A549 (cell line): ENCODE measurements at regions not wholly inside any gene's neighbourhood (a gene's known extent, or its start where the extent isn't known, plus 50 kb on each side); places are given as distances from the start of the nearest gene placed in this dataset.

Source experiments
- ATAC-seq, 2 experiments: fragments of 200-7000 bp in 1 of 2; fragments of >200 bp in 1 of 2; cut with Nextera tagmentation in 1 of 2; cut with Tn5 transposase in 1 of 2; 3 replicates each; pipeline versions ENCODE4 v1.8.0 to v1.9.1; 2018 to 2020; ENCODE audit warnings: mild to moderate bottlenecking in 1 of 2, moderate library complexity in 1 of 2
- CTCF ChIA-PET: fragments of 300-600 bp; sonication (Branson Sonifier 250); formaldehyde crosslinking; extraction: SDS; loops from one replicate; lab custom pipeline; 2021; ENCODE audit warnings: antibody characterized with exemption, inconsistent platforms; lab: Yijun Ruan, JAX
- POLR2A ChIA-PET: fragments of 350-600 bp; formaldehyde crosslinking; extraction: SDS; loops from one replicate; lab custom pipeline; 2021; ENCODE audit warnings: antibody characterized with exemption, inconsistent platforms; lab: Yijun Ruan, JAX
- DNase-seq, 2 experiments: peaks; one replicate each; pipeline versions ENCODE4 v3.0.0 to v3.0.0-alpha.2; 2011 to 2016; ENCODE audit warnings: low read depth in 1 of 2, low spot score in 1 of 2
- FAIRE-seq: peaks from 2 replicates; lab custom pipeline; 2011; peaks lifted over from hg19 to GRCh38; lab: Jason Lieb, UNC
- H3K27ac ChIP-seq, 2 experiments: fragments of >200 bp; sonication (Bioruptor Twin); formaldehyde crosslinking; 3 replicates each; pipeline ENCODE4 v1.5.1; 2016 to 2017
- H3K4me1 ChIP-seq: fragments of >200 bp; sonication (Bioruptor Twin); formaldehyde crosslinking; 3 replicates; pipeline ENCODE4 v1.6.1; 2016
- H3K4me2 ChIP-seq: fragments of >200 bp; sonication (Bioruptor Twin); formaldehyde crosslinking; 3 replicates; pipeline ENCODE4 v1.6.1; 2016
- H3K4me3 ChIP-seq: fragments of >200 bp; sonication (Bioruptor Twin); formaldehyde crosslinking; 3 replicates; pipeline ENCODE4 v1.5.1; 2016
- H3K9me3 ChIP-seq: fragments of >200 bp; sonication (Bioruptor Twin); formaldehyde crosslinking; 3 replicates; pipeline ENCODE4 v1.6.1; 2016
- BCL3 ChIP-seq: fragments of >200 bp; sonication (Bioruptor Twin); formaldehyde crosslinking; IDR thresholded peaks from 3 replicates; pipeline ENCODE4 v1.6.1; 2016
- CEBPB ChIP-seq, 2 experiments: fragments of >200 bp in 1 of 2; sonication (Bioruptor Twin) in 1 of 2; formaldehyde crosslinking in 1 of 2; IDR thresholded peaks; 2 replicates each; pipeline ENCODE4 v1.6.1; 2012 to 2016
- CHD4 ChIP-seq: fragments of 200-600 bp; sonication (generic); IDR thresholded peaks from 2 replicates; pipeline ENCODE4 v1.6.1; 2016; ENCODE audit warnings: antibody characterized with exemption, mild to moderate bottlenecking, borderline replicate concordance
- CTCF ChIP-seq: fragments of >200 bp; sonication (Bioruptor Twin); formaldehyde crosslinking; IDR thresholded peaks from 3 replicates; pipeline ENCODE4 v1.5.1; 2016
- ELK1 ChIP-seq: fragments of 150-350 bp; IDR thresholded peaks from 2 replicates; pipeline ENCODE4 v1.6.1; 2014; ENCODE audit warnings: low read depth, mild to moderate bottlenecking, low read length
- ESRRA ChIP-seq: fragments of 150-350 bp; IDR thresholded peaks from 2 replicates; pipeline ENCODE4 v1.6.1; 2014; ENCODE audit warnings: mild to moderate bottlenecking, low read length, borderline replicate concordance
- FOXS1 ChIP-seq: fragments of 250-450 bp; sonication (Bioruptor Pico); IDR thresholded peaks from 2 replicates; pipeline ENCODE4 v1.5.0; 2020; ENCODE audit warnings: mild to moderate bottlenecking, moderate library complexity
- GATA3 ChIP-seq: IDR thresholded peaks from 2 replicates; pipeline ENCODE4 v1.6.1; 2012; ENCODE audit warnings: borderline replicate concordance
- HMGXB4 ChIP-seq: fragments of 250-450 bp; sonication (Bioruptor Pico); IDR thresholded peaks from 2 replicates; pipeline ENCODE4 v1.5.0; 2021; ENCODE audit warnings: mild to moderate bottlenecking, moderate library complexity, borderline replicate concordance
- JUN ChIP-seq, 2 experiments: fragments of >200 bp; sonication (Bioruptor Twin); formaldehyde crosslinking; IDR thresholded peaks; 2 replicates in 1 of 2; 3 replicates in 1 of 2; pipeline ENCODE4 v1.6.1; 2016 to 2017
- MAZ ChIP-seq: fragments of 150-350 bp; IDR thresholded peaks from 2 replicates; pipeline ENCODE4 v1.6.1; 2014; ENCODE audit warnings: antibody characterized with exemption, low read depth, low read length, borderline replicate concordance
- PHF8 ChIP-seq: fragments of 200-600 bp; sonication (generic); IDR thresholded peaks from 2 replicates; pipeline ENCODE4 v1.6.1; 2016; ENCODE audit warnings: low read depth, mild to moderate bottlenecking, antibody characterized with exemption, moderate library complexity, borderline replicate concordance
- POLR2A ChIP-seq: IDR thresholded peaks from 2 replicates; pipeline ENCODE4 v1.6.1; 2012; ENCODE audit warnings: mild to moderate bottlenecking, low read length
- RARB ChIP-seq: fragments of 250-450 bp; sonication (Bioruptor Pico); IDR thresholded peaks from 2 replicates; pipeline ENCODE4 v1.8.0; 2021; ENCODE audit warnings: mild to moderate bottlenecking, moderate library complexity
- RNF2 ChIP-seq: fragments of 200-600 bp; sonication (generic); IDR thresholded peaks from 2 replicates; pipeline ENCODE4 v1.6.1; 2016; ENCODE audit warnings: low read depth, mild to moderate bottlenecking, antibody characterized with exemption, moderate library complexity, borderline replicate concordance
- ZC3H11A ChIP-seq: fragments of 450-650 bp; IDR thresholded peaks from 2 replicates; pipeline ENCODE4 v1.6.1; 2014; ENCODE audit warnings: antibody characterized with exemption, mild to moderate bottlenecking
- ZNF302 ChIP-seq: fragments of 250-450 bp; sonication (Bioruptor Pico); IDR thresholded peaks from 2 replicates; pipeline ENCODE4 v1.9.0; 2021; ENCODE audit warnings: inconsistent platforms, mild to moderate bottlenecking, moderate library complexity
- WGBS: methylation state at CpG from one replicate; pipeline ENCODE4 v1.1.6; 2017; ENCODE audit errors: missing lambda C conversion rate; 5-methylcytosine and 5-hydroxymethylcytosine counted together
- TF ChIP-seq, protein P1 (sequence below): fragments of 200-600 bp; sonication (generic); IDR thresholded peaks from 2 replicates; pipeline ENCODE4 v1.6.1; 2016; ENCODE audit warnings: antibody characterized with exemption, mild to moderate bottlenecking, moderate library complexity
- TF ChIP-seq, protein P2 (sequence below): fragments of 250-450 bp; sonication (Bioruptor Pico); IDR thresholded peaks from 2 replicates; pipeline ENCODE4 v1.5.0; 2020; ENCODE audit warnings: low read depth, mild to moderate bottlenecking, moderate library complexity

DNA sequence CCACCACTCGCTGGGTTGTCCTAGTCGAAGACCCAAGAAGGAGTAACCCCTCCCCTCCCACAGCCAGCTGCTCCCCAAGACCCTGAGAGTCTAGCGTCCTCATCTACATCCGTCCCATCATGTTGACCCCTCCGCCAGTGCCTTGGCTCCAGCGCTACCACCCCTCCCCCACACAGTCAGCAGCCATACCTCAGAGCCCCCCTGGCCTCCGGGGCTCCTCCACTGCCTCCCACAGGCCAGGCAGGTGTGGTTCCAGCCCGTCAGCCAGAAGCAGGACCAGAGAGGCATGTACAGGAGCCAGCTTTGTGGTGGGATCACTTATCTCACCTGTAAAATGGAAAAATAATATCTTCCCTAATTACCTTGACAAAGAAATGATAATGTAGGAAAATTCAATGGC is 51.5 kb upstream of the PHF21B start:
- ATAC-seq, result no peak
- no peak for FAIRE-seq
- no peak overlapping the region for H3K4me3 ChIP-seq
- H3K4me2 ChIP-seq, result no peak overlapping the region
- no peak overlapping the region for H3K27ac ChIP-seq
- 51% methylated on average over 8 of the region's 8 CpGs for WGBS
- DNase-seq, result no peak
- no peaks in the 10 kb centered on the region for H3K9me3 ChIP-seq
- peaks cover 4% of the 10 kb centered on the region; the same call in 1 of the 3 replicates for H3K4me1 ChIP-seq
- ChIA-PET CTCF (no interaction called here), POLR2A (no interaction called here)
- no peak for TF ChIP-seq CEBPB (IDR thresholded peaks at IDR 0.05)
- TF ChIP-seq HMGXB4 (CRISPR knock-in tag), result no peak
- no peak for TF ChIP-seq ZC3H11A
- no peak for TF ChIP-seq ZNF302 (CRISPR knock-in tag)
- TF ChIP-seq JUN (IDR thresholded peaks at IDR 0.05), result no peak
- no peak for TF ChIP-seq ELK1
- no peak for TF ChIP-seq CTCF
- TF ChIP-seq ESRRA, result no peak

DNA sequence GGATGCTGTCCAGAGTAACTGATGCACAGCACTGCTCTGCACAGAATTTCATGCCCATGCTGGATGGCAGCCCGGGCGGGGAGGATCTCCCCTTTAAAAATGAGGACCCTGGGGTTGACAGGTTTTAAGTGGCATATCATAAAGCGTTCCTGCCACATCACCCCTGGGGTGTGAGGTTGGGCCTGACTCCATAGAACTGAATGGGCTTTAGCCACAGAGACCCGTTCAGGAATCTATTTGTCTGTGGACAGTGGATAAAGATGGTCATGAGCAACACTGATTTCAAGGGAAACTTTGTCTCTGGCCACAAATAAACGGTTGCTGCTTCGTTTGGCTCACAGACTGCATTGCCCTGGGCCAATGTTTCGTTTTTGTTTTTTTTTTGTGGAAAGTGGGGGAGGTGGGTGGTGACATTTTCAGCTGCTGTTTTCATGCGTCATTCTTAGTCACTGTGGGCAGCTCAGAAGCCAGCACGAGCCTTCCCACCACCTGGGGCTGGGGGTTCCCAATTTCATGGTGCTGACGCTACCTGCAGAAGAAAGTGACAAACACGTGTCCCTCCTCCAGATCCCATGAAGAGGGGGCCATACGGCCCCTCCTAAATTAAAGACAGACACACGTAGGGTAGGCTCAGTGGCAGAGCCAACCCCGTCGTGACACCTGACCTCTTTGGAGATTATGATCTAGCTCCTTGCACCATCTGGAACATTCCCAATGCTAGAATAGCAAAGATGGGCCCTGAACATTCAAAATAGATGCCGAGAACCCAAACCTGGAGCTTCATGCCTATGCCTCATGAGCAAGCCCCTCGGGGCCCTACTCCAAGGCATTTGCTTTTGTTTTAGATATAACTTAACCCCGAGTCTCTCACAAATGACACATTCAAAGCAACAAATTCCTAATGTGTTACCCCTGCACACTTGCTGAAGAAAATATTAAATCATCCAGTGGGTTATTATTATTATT is 54.8 kb upstream of the PHF21B start:
- DNase-seq, result no peak
- TF ChIP-seq CTCF (no peak), PHF8 (no peak), CHD4 (no peak), MAZ (no peak), POLR2A (no peak), GATA3 (no peak), ESRRA (no peak), FOXS1 (CRISPR knock-in tag) (no peak), ZC3H11A (no peak), RNF2 (no peak), RARB (CRISPR knock-in tag) (no peak), BCL3 (no peak)
- TF ChIP-seq, protein P1, sequence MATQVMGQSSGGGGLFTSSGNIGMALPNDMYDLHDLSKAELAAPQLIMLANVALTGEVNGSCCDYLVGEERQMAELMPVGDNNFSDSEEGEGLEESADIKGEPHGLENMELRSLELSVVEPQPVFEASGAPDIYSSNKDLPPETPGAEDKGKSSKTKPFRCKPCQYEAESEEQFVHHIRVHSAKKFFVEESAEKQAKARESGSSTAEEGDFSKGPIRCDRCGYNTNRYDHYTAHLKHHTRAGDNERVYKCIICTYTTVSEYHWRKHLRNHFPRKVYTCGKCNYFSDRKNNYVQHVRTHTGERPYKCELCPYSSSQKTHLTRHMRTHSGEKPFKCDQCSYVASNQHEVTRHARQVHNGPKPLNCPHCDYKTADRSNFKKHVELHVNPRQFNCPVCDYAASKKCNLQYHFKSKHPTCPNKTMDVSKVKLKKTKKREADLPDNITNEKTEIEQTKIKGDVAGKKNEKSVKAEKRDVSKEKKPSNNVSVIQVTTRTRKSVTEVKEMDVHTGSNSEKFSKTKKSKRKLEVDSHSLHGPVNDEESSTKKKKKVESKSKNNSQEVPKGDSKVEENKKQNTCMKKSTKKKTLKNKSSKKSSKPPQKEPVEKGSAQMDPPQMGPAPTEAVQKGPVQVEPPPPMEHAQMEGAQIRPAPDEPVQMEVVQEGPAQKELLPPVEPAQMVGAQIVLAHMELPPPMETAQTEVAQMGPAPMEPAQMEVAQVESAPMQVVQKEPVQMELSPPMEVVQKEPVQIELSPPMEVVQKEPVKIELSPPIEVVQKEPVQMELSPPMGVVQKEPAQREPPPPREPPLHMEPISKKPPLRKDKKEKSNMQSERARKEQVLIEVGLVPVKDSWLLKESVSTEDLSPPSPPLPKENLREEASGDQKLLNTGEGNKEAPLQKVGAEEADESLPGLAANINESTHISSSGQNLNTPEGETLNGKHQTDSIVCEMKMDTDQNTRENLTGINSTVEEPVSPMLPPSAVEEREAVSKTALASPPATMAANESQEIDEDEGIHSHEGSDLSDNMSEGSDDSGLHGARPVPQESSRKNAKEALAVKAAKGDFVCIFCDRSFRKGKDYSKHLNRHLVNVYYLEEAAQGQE, result no peak
- TF ChIP-seq, protein P2, sequence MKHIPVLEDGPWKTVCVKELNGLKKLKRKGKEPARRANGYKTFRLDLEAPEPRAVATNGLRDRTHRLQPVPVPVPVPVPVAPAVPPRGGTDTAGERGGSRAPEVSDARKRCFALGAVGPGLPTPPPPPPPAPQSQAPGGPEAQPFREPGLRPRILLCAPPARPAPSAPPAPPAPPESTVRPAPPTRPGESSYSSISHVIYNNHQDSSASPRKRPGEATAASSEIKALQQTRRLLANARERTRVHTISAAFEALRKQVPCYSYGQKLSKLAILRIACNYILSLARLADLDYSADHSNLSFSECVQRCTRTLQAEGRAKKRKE (CRISPR knock-in tag), result no peak
- peak in 1 of 2 experiments; percentile 50; a peak in 1 of 6 replicates for ATAC-seq
- Histone ChIP-seq H3K27ac (no peak overlapping the region), H3K4me1 (peaks cover 4% of the 10 kb centered on the region; the same call in 1 of the 3 replicates), H3K4me3 (no peak overlapping the region), H3K4me2 (peak overlapping the region; percentile 36; the same call in 2 of the 3 replicates), H3K9me3 (no peaks in the 10 kb centered on the region; the same call in 2 of the 3 replicates)
- no peak for FAIRE-seq
- ChIA-PET CTCF (no interaction called here), POLR2A (no interaction called here)
- WGBS, result 41% methylated on average over 18 of the region's 18 CpGs
